ENCODE measurements at regions not wholly inside any gene's neighbourhood (a gene's known extent, or its start where the extent isn't known, plus 50 kb on each side); places are given as distances from the start of the nearest gene placed in this dataset.

DNA sequence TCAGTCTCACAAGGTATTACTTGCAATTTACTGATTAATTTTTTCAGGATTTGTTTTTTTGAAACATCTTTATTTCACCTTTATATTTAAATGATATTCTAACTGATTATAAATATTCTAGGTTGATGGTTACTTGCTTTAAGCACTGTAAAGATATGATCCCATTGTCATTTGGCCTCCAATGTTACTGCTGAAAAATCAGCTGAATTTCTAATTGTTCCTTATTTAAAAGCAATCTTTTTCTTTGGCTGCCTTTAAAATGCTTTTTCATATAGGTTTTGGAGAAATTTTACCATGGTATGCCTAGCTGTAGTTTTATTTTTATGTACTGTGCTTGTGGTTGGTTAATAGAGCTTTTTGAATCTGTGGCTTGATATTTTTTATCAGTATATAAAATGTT, 275.6 kb upstream of the PPFIA2 start:
- Histone ChIP-seq H3K36me3 (replicated peaks in 1 of 2) (no peaks in the 10 kb centered on the region), H3K27ac (no peak overlapping the region), H3K4me1 (replicated peaks in 1 of 2) (no peaks in the 10 kb centered on the region), H3K4me3 (no peak overlapping the region), H3K27me3 (no peaks in the 10 kb centered on the region), H3K9me3 (replicated peaks in 1 of 3) (no peaks in the 10 kb centered on the region)
- TF ChIP-seq POLR2A (IDR thresholded peaks at IDR 0.05) (no peak), CTCF (IDR thresholded peaks at IDR 0.05) (no peak)
- intact Hi-C loops (cut with DNase I), result no loop called here
- DNase-seq, result no peak

- Histone ChIP-seq H3K36me3 (replicated peaks in 1 of 2) (no peaks in the 10 kb centered on the region), H3K4me1 (replicated peaks in 1 of 2) (no peaks in the 10 kb centered on the region), H3K27ac (no peak overlapping the region)
Measured at GRCh38 chr12:82029936-82030335, 270.8 kb upstream of the PPFIA2 start.

DNA sequence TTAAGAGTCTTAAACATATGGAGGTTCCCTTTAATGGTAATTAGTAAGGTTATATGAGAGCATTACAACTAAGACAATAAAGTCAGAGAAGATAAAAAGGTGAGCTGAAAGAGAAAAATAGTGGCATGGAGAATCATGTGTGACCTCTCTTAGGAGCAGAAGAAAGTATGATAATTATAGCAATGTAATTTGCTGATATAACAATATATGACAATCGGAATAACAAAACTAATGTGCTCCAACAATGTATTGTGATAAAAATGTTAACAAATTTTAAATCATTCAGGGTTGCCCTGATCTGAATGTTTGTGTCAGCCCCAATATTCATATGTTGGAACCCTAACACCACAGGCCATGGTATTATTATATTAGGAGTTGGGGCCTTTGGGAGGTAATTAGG, 269.6 kb upstream of the PPFIA2 start:
- Histone ChIP-seq H3K9me3 (replicated peaks in 1 of 3) (no peaks in the 10 kb centered on the region), H3K27me3 (no peaks in the 10 kb centered on the region), H3K27ac (no peak overlapping the region), H3K36me3 (replicated peaks in 1 of 2) (no peaks in the 10 kb centered on the region), H3K4me1 (replicated peaks in 1 of 2) (no peaks in the 10 kb centered on the region), H3K4me3 (no peak overlapping the region)
- DNase-seq, result no peak
- intact Hi-C loops (cut with DNase I), result no loop called here
- 60 to 84% (median 72%) methylated on average over 1 of the region's 1 CpG for WGBS, 4 donors
- TF ChIP-seq CTCF (IDR thresholded peaks at IDR 0.05) (no peak), POLR2A (IDR thresholded peaks at IDR 0.05) (no peak)

More at GRCh38 chr12:82029936-82030335, 270.8 kb upstream of the PPFIA2 start:
- DNase-seq, result no peak
- TF ChIP-seq POLR2A (IDR thresholded peaks at IDR 0.05), result no peak
- no peak for TF ChIP-seq CTCF (IDR thresholded peaks at IDR 0.05)
- Histone ChIP-seq H3K27me3 (no peaks in the 10 kb centered on the region), H3K4me3 (no peak overlapping the region), H3K9me3 (replicated peaks in 1 of 3) (no peaks in the 10 kb centered on the region)
- WGBS, 4 donors, result 59 to 76% (median 69%) methylated on average over 1 of the region's 1 CpG
- intact Hi-C loops (cut with DNase I), result no loop called here

DNA sequence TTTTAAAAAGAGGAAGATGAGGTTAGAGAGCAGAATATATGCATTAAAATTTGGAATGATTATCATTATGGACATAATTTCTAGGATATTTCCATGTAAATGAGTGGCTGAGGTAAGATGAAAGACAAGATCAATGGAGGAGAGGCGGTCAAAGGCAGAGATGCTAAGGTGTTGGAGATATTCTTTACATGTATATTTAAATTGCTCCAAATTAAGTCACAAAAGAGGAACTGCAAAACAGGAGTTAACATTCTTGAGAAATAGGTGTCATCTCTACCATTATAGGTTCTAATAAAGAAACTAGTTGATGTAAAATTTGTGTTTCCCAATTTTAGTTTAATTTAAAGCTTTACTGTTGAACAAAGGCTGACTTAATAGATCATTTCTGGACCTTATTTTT, 268.5 kb upstream of the PPFIA2 start:
- DNase-seq, result no peak
- no peaks in the 10 kb centered on the region for H3K4me1 ChIP-seq (replicated peaks in 1 of 2)
- no peaks in the 10 kb centered on the region for H3K27me3 ChIP-seq
- no peak for TF ChIP-seq POLR2A (IDR thresholded peaks at IDR 0.05)
- no peak for TF ChIP-seq CTCF (IDR thresholded peaks at IDR 0.05)
- H3K9me3 ChIP-seq (replicated peaks in 1 of 3), result no peaks in the 10 kb centered on the region
- no peak overlapping the region for H3K4me3 ChIP-seq
- intact Hi-C loops (cut with DNase I), result no loop called here
- WGBS, 4 donors, result 78 to 88% (median 86%) methylated on average over 1 of the region's 1 CpG
- no peaks in the 10 kb centered on the region for H3K36me3 ChIP-seq (replicated peaks in 1 of 2)
- H3K27ac ChIP-seq, result no peak overlapping the region

Measured in adrenal gland (tissue), 9 donors.